ENCODE measurements at regions not wholly inside any gene's neighbourhood (a gene's known extent, or its start where the extent isn't known, plus 50 kb on each side); places are given as distances from the start of the nearest gene placed in this dataset.

GRCh38 chr9:130768265-130768664 lies 66.8 kb upstream of the ABL1 start:
- TF ChIP-seq CTCF (IDR thresholded peaks at IDR 0.05) (no peak), POLR2A (IDR thresholded peaks at IDR 0.05) (no peak)
